Inflammatory macrophage treated with lipopolysaccharide for 1 hour (primary cell): ENCODE measurements at regions not wholly inside any gene's neighbourhood (a gene's known extent, or its start where the extent isn't known, plus 50 kb on each side); places are given as distances from the start of the nearest gene placed in this dataset.
A peak's percentile ranks its signal among the peaks of the same experiment; 100 is the strongest.
"Not testable (repeated sequence)": the region's sequence is repeated elsewhere in the genome, so short reads cannot be mapped to it uniquely, and the experiment has no call there.

ENCODE experiments used
- DNase-seq, 2 donors: peaks; one replicate each; pipeline ENCODE4 v3.0.0-alpha.2; 2020 to 2022

- not testable (repeated sequence) for DNase-seq
Observed at GRCh38 chr4:121616449-121616848, 80.3 kb downstream of the ANXA5 start.

- DNase-seq, result no peak
Observed at GRCh38 chr4:121614101-121614500, 82.7 kb downstream of the ANXA5 start.

- no peak for DNase-seq
Observed at GRCh38 chr4:121599049-121599448, 97.7 kb downstream of the ANXA5 start.

- no peak for DNase-seq
Observed at GRCh38 chr4:121597346-121597934, 99.3 kb downstream of the ANXA5 start.

GRCh38 chr4:121594796-121595526 is 101.8 kb downstream of the ANXA5 start:
- no peak for DNase-seq

- no peak for DNase-seq
Observed at GRCh38 chr4:121593760-121594159, 103.0 kb downstream of the ANXA5 start.

GRCh38 chr4:121592257-121592656 is 104.5 kb downstream of the ANXA5 start:
- not testable (repeated sequence) for DNase-seq

- no peak for DNase-seq
Observed at GRCh38 chr4:121584836-121585235, 111.9 kb downstream of the ANXA5 start.

GRCh38 chr4:121583396-121583795 is 113.4 kb downstream of the ANXA5 start:
- no peak for DNase-seq

- no peak for DNase-seq
Observed at GRCh38 chr4:121582296-121582695, 114.5 kb downstream of the ANXA5 start.

GRCh38 chr4:121575392-121575791 is 121.4 kb downstream of the ANXA5 start:
- not testable (repeated sequence) for DNase-seq

- peak in 1 of 2 donors; percentile 6 for DNase-seq
Observed at GRCh38 chr4:121574618-121575017, 122.2 kb downstream of the ANXA5 start.

GRCh38 chr4:121567748-121568147 is 129.0 kb downstream of the ANXA5 start:
- DNase-seq, result no peak

- DNase-seq, result no peak
Observed at GRCh38 chr4:121564840-121565375, 131.9 kb downstream of the ANXA5 start.

- DNase-seq, result no peak
Observed at GRCh38 chr4:121562811-121563210, 134.0 kb downstream of the ANXA5 start.

- DNase-seq, result no peak
Observed at GRCh38 chr4:121555315-121556107, 141.3 kb downstream of the ANXA5 start.

GRCh38 chr4:121554382-121554781 is 142.4 kb downstream of the ANXA5 start:
- no peak for DNase-seq

GRCh38 chr4:121551881-121552280 is 144.9 kb downstream of the ANXA5 start:
- no peak for DNase-seq

- no peak for DNase-seq
Observed at GRCh38 chr4:121551271-121551670, 145.5 kb downstream of the ANXA5 start.

GRCh38 chr4:121541696-121542095 is 155.1 kb downstream of the ANXA5 start:
- no peak for DNase-seq

GRCh38 chr4:121535351-121535750 is 154.5 kb upstream of the QRFPR start:
- no peak for DNase-seq

GRCh38 chr4:121534187-121534586 is 153.4 kb upstream of the QRFPR start:
- no peak for DNase-seq

- no peak for DNase-seq
Observed at GRCh38 chr4:121526509-121526908, 145.7 kb upstream of the QRFPR start.
